ENCODE measurements at regions not wholly inside any gene's neighbourhood (a gene's known extent, or its start where the extent isn't known, plus 50 kb on each side); places are given as distances from the start of the nearest gene placed in this dataset.

DNA sequence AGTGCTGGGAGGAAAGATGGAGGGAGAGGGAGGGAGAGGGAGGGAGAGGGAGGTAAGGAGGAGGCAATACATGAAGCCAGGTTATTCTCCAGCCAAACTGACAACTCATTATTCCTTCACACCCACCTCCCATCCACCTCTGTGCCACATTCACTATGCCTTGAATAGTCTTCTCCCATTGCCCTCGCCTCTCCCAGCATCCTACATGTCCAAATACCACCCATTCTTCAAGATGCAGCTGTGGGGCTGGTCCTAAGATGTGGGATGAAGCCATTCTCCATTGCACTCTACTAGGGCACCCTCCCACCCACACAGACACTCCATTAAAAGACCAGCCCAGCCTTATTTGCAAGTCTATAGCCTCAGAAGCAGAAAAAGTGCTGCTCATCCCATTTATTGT is 165.8 kb downstream of the RRAGC start:
- H3K4me2 ChIP-seq: no peak overlapping the region
- BruUV-seq (replicated peaks): no TSS peak
- DNase-seq: no peak
- intact Hi-C loops (cut with micrococcal nuclease; ENCODE audit: unreplicated experiment): no loop called here
- no peaks in the 10 kb centered on the region for H4K20me1 ChIP-seq (ENCODE audit: insufficient read depth)
- TF ChIP-seq EZH2 (IDR thresholded peaks at IDR 0.05; ENCODE audit: low read depth): no peak
- TF ChIP-seq CTCF (conservative IDR thresholded peaks at IDR 0.05): no peak
- no peaks in the 10 kb centered on the region for H3K79me2 ChIP-seq (ENCODE audit: low read depth)
- no peaks in the 10 kb centered on the region for H3F3A ChIP-seq (ENCODE audit: insufficient read depth, low read depth)
- no peak overlapping the region for H2AFZ ChIP-seq
- H3K9me3 ChIP-seq (ENCODE audit: insufficient read depth, low read depth): no peaks in the 10 kb centered on the region
- H3K4me1 ChIP-seq (replicated peaks; ENCODE audit: insufficient read depth): no peaks in the 10 kb centered on the region
- no peaks in the 10 kb centered on the region for H3K36me3 ChIP-seq (ENCODE audit: low read depth)
- ChIA-PET POLR2A (ENCODE audit: unreplicated experiment) (no interaction called here), CTCF (no interaction called here)
- no peak overlapping the region for H3K4me3 ChIP-seq
- H3K27me3 ChIP-seq (ENCODE audit: insufficient read depth, low read depth): peaks cover 20% of the 10 kb centered on the region
- H3K27ac ChIP-seq: no peak overlapping the region
- H3K9me2 ChIP-seq (ENCODE audit: insufficient read depth): no peaks in the 10 kb centered on the region

DNA sequence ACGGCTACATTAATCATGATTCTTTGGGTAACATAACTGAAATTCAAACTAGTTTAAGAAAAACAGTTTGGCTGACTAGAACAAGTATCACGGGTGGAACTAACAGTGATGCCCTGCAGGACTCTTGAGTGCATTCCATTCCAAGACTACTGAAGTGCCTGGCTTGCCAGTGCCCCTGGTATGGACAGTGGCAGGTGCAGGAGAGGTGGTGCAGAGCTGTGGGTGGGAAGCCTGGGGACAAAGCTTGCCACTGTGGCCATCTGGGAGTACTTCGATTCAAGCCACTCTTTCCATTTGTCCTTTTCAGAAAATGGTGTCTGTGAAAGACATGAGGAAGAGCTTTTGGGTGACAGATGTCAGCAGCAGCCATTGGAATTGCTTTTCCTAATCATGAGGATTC is 166.5 kb downstream of the RRAGC start:
- H3K79me2 ChIP-seq (ENCODE audit: low read depth): no peaks in the 10 kb centered on the region
- H3K36me3 ChIP-seq (ENCODE audit: low read depth): no peaks in the 10 kb centered on the region
- no peaks in the 10 kb centered on the region for H3K9me2 ChIP-seq (ENCODE audit: insufficient read depth)
- no peaks in the 10 kb centered on the region for H4K20me1 ChIP-seq (ENCODE audit: insufficient read depth)
- no peaks in the 10 kb centered on the region for H3F3A ChIP-seq (ENCODE audit: insufficient read depth, low read depth)
- peaks cover 26% of the 10 kb centered on the region for H3K27me3 ChIP-seq (ENCODE audit: insufficient read depth, low read depth)
- intact Hi-C loops (cut with micrococcal nuclease; ENCODE audit: unreplicated experiment): no loop called here
- H3K27ac ChIP-seq: no peak overlapping the region
- ChIA-PET CTCF (no interaction called here), POLR2A (ENCODE audit: unreplicated experiment) (no interaction called here)
- TF ChIP-seq EZH2 (IDR thresholded peaks at IDR 0.05; ENCODE audit: low read depth) (no peak), CTCF (conservative IDR thresholded peaks at IDR 0.05) (no peak)
- no peak overlapping the region for H2AFZ ChIP-seq
- no peak for DNase-seq
- no peaks in the 10 kb centered on the region for H3K9me3 ChIP-seq (ENCODE audit: insufficient read depth, low read depth)
- no peak overlapping the region for H3K4me2 ChIP-seq
- no peaks in the 10 kb centered on the region for H3K4me1 ChIP-seq (replicated peaks; ENCODE audit: insufficient read depth)
- no TSS peak for BruUV-seq (replicated peaks)
- H3K4me3 ChIP-seq: no peak overlapping the region

DNA sequence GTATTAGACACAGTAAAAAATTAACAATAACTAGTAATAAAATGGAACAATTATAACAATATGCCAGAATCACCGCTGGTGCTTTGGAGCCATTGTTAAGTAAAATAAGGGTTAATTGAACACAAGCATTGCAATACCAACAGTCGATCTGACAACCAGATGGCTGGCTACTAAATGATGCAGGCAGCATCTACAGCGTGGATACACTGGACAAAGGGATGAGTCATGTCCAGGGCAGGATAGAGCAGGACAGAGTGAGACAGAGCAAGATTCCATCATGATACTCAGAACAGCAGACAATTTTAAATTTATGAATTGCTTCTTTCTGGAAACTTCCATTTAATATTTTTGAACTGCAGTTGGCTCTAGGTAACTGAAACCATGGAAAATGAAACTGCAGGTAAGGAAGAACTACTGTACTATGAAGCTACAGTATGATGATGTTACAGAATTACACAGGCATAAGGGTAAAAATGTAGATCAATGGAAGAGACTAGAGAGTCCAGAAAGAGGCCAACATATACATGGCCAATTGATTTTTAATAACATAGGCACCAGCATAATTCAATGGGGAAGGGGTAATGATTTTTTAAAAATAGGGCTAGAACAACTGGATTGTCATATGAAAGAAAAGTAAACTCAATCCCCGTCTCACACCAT is 168.7 kb downstream of the RRAGC start:
- POLR2A ChIA-PET (ENCODE audit: unreplicated experiment): no interaction called here
- BruUV-seq (replicated peaks): no TSS peak

More for the DNA sequence above, 168.7 kb downstream of the RRAGC start:
- H3K27ac ChIP-seq: no peak overlapping the region
- DNase-seq: no peak
- no peaks in the 10 kb centered on the region for H3K4me1 ChIP-seq (replicated peaks; ENCODE audit: insufficient read depth)
- CTCF ChIA-PET: no interaction called here
- H3K4me3 ChIP-seq: no peak overlapping the region
- H3F3A ChIP-seq (ENCODE audit: insufficient read depth, low read depth): no peaks in the 10 kb centered on the region
- intact Hi-C loops (cut with micrococcal nuclease; ENCODE audit: unreplicated experiment): no loop called here
- H4K20me1 ChIP-seq (ENCODE audit: insufficient read depth): no peaks in the 10 kb centered on the region
- no peak overlapping the region for H2AFZ ChIP-seq
- H3K27me3 ChIP-seq (ENCODE audit: insufficient read depth, low read depth): peaks cover 47% of the 10 kb centered on the region
- no peak overlapping the region for H3K4me2 ChIP-seq
- no peaks in the 10 kb centered on the region for H3K9me2 ChIP-seq (ENCODE audit: insufficient read depth)
- H3K9me3 ChIP-seq (ENCODE audit: insufficient read depth, low read depth): no peaks in the 10 kb centered on the region
- H3K79me2 ChIP-seq (ENCODE audit: low read depth): no peaks in the 10 kb centered on the region
- H3K36me3 ChIP-seq (ENCODE audit: low read depth): no peaks in the 10 kb centered on the region
- TF ChIP-seq EZH2 (IDR thresholded peaks at IDR 0.05; ENCODE audit: low read depth) (no peak), CTCF (conservative IDR thresholded peaks at IDR 0.05) (no peak)

All from PC-9 (cell line).